B cell (primary cell): ENCODE measurements at regions not wholly inside any gene's neighbourhood (a gene's known extent, or its start where the extent isn't known, plus 50 kb on each side); places are given as distances from the start of the nearest gene placed in this dataset.

ENCODE experiments used
- ATAC-seq: fragments of 200-7000 bp; cut with Tn5 transposase; one replicate; pipeline ENCODE4 v1.10.0; 2021; ENCODE audit warnings: low read depth, mild to moderate bottlenecking, moderate number of reproducible peaks, moderate library complexity
- CTCF ChIA-PET: fragments of 350-600 bp; sonication (Branson Sonifier 250); formaldehyde crosslinking; loops from one replicate; lab custom pipeline; 2021; ENCODE audit warnings: antibody characterized with exemption, inconsistent platforms; lab: Charles Lee
- POLR2A ChIA-PET: fragments of 350-600 bp; sonication (Branson Sonifier 250); formaldehyde crosslinking; loops from one replicate; lab custom pipeline; 2021; ENCODE audit warnings: antibody characterized with exemption; lab: Charles Lee
- DNase-seq: peaks from one replicate; pipeline ENCODE4 v3.0.0; 2013
- H2AFZ ChIP-seq: 2 replicates; pipeline ENCODE4 v1.6.1; 2012; ENCODE audit warnings: mild to moderate bottlenecking, low read depth, low read length; ENCODE audit not compliant: insufficient read depth, poor library complexity, severe bottlenecking
- H3K27ac ChIP-seq, 2 donors: 1 replicate in 1 of 2; 2 replicates in 1 of 2; pipeline ENCODE4 v1.5.1; 2012 to 2013; ENCODE audit warnings: low read length in 2 of 2, mild to moderate bottlenecking in 2 of 2, moderate library complexity in 1 of 2
- H3K27me3 ChIP-seq, 4 experiments: fragments of 200-600 bp in 1 of 4; sonication (generic) in 1 of 4; replicated peaks in 1 of 4; 1 replicate in 2 of 4; 2 replicates in 2 of 4; pipeline versions ENCODE4 v1.6.1 to v1.7.0; 2013 to 2016; ENCODE audit warnings: low read length in 3 of 4, mild to moderate bottlenecking in 2 of 4, mixed read lengths in 1 of 4, moderate library complexity in 1 of 4; ENCODE audit not compliant: insufficient read depth in 4 of 4, control insufficient read depth in 3 of 4; ENCODE audit errors: control extremely low read depth in 1 of 4
- H3K36me3 ChIP-seq, 2 experiments: replicated peaks in 1 of 2; 1 replicate in 1 of 2; 2 replicates in 1 of 2; pipeline versions ENCODE4 v1.6.1 to v1.7.1; 2013; ENCODE audit warnings: low read length in 1 of 2; ENCODE audit not compliant: insufficient read depth in 2 of 2, control insufficient read depth in 1 of 2; ENCODE audit errors: control extremely low read depth in 1 of 2, extremely low read depth in 1 of 2
- H3K4me1 ChIP-seq, 2 donors: fragments of 200-600 bp in 1 of 2; sonication (generic) in 1 of 2; 1 replicate in 1 of 2; 2 replicates in 1 of 2; pipeline versions ENCODE4 v1.5.1 to v1.6.1; 2013 to 2017; ENCODE audit warnings: low read length in 2 of 2; ENCODE audit not compliant: control insufficient read depth in 2 of 2, insufficient read depth in 2 of 2
- H3K4me2 ChIP-seq: replicated peaks from 2 replicates; pipeline ENCODE3; 2012; ENCODE audit warnings: mild to moderate bottlenecking, low read depth, low read length; ENCODE audit not compliant: poor library complexity, severe bottlenecking
- H3K4me3 ChIP-seq, 5 experiments: fragments of 200-600 bp in 1 of 5; sonication (generic) in 1 of 5; 1 replicate in 3 of 5; 2 replicates in 2 of 5; pipeline versions ENCODE4 v1.5.1 to v1.7.0; 2011 to 2016; ENCODE audit warnings: low read length in 4 of 5, mild to moderate bottlenecking in 4 of 5, low read depth in 2 of 5, control low read depth in 1 of 5, moderate library complexity in 1 of 5; ENCODE audit not compliant: insufficient read depth in 1 of 5; ENCODE audit errors: control extremely low read depth in 1 of 5, extremely low read depth in 1 of 5
- H3K79me2 ChIP-seq: fragments of 200-600 bp; sonication (generic); one replicate; pipeline ENCODE4 v1.6.0; 2016; ENCODE audit warnings: low read length; ENCODE audit not compliant: control insufficient read depth, insufficient read depth
- H3K9ac ChIP-seq: fragments of 200-600 bp; sonication (generic); 2 replicates; pipeline ENCODE4 v1.6.1; 2017; ENCODE audit warnings: mild to moderate bottlenecking, low read length, moderate library complexity
- H3K9me3 ChIP-seq, 3 donors: one replicate each; pipeline versions ENCODE4 v1.6.1 to v1.7.1; 2013; ENCODE audit warnings: low read length in 2 of 3; ENCODE audit not compliant: control insufficient read depth in 2 of 3, insufficient read depth in 1 of 3; ENCODE audit errors: control extremely low read depth in 1 of 3
- H4K20me1 ChIP-seq: 2 replicates; pipeline ENCODE4 v1.6.0; 2012; ENCODE audit warnings: mild to moderate bottlenecking, low read length; ENCODE audit not compliant: insufficient read depth, control insufficient read depth, poor library complexity, severe bottlenecking
- H3K27ac Mint-ChIP-seq: one replicate; pipeline ENCODE4 v1.8.0; 2021; ENCODE audit warnings: mixed read lengths
- H3K27me3 Mint-ChIP-seq: one replicate; pipeline ENCODE4 v1.8.0; 2021; ENCODE audit warnings: mixed read lengths
- H3K4me1 Mint-ChIP-seq: one replicate; pipeline ENCODE4 v1.8.0; 2021; ENCODE audit warnings: mixed read lengths
- H3K4me3 Mint-ChIP-seq: one replicate; pipeline ENCODE4 v1.8.0; 2021; ENCODE audit warnings: mixed read lengths
- H3K9me3 Mint-ChIP-seq: one replicate; pipeline ENCODE4 v1.8.0; 2022; ENCODE audit warnings: mixed read lengths; ENCODE audit not compliant: insufficient read depth
- CTCF ChIP-seq: fragments of 200-600 bp; IDR thresholded peaks from one replicate; pipeline ENCODE4 v1.8.0; 2022; ENCODE audit warnings: antibody characterized with exemption, mild to moderate bottlenecking
- EZH2 ChIP-seq: IDR thresholded peaks from 2 replicates; pipeline ENCODE4 v1.6.1; 2012; ENCODE audit warnings: borderline replicate concordance, low read depth, mild to moderate bottlenecking, moderate library complexity, low read length; ENCODE audit not compliant: insufficient read depth, poor library complexity, severe bottlenecking
- WGBS: methylation state at CpG from one replicate; pipeline ENCODE4 v1.1.5; 2013; ENCODE audit warnings: missing lambda C conversion rate; ENCODE audit not compliant: insufficient coverage; 5-methylcytosine and 5-hydroxymethylcytosine counted together
- intact Hi-C: fragments of 100-400 bp; cut with micrococcal nuclease; formaldehyde crosslinking; loops from one replicate; pipeline ENCODE4 v1.10.0; 2022

- Mint-ChIP-seq H3K4me1 (no peaks in the 10 kb centered on the region), H3K27me3 (no peaks in the 10 kb centered on the region), H3K9me3 (peaks cover 3% of the 10 kb centered on the region), H3K27ac (no peak overlapping the region), H3K4me3 (no peak overlapping the region)
- no peak for ATAC-seq
- no peaks in the 10 kb centered on the region for H3K36me3 ChIP-seq
- H3K27me3 ChIP-seq, result no peaks in the 10 kb centered on the region
- no peaks in the 10 kb centered on the region for H3K9me3 ChIP-seq
- WGBS, result 83% methylated on average over 1 of the region's 5 CpGs
- no peak for DNase-seq
- no peak overlapping the region for H2AFZ ChIP-seq
- no peak overlapping the region for H3K4me2 ChIP-seq
- H3K4me3 ChIP-seq, result no peak overlapping the region
- no peak overlapping the region for H3K9ac ChIP-seq
- no peaks in the 10 kb centered on the region for H3K79me2 ChIP-seq
- TF ChIP-seq EZH2, result no peak
- no peak for TF ChIP-seq CTCF
- no peaks in the 10 kb centered on the region for H3K4me1 ChIP-seq
- H4K20me1 ChIP-seq, result no peaks in the 10 kb centered on the region
- no peak overlapping the region for H3K27ac ChIP-seq
- POLR2A ChIA-PET, result no interaction called here
- intact Hi-C loops, result no loop called here
- CTCF ChIA-PET, result no interaction called here
These were observed 289.8 kb upstream of the PIK3C3 start for GRCh38 chr18:41665210-41665609.

GRCh38 chr18:41660654-41661053 is 294.4 kb upstream of the PIK3C3 start:
- ATAC-seq, result no peak
- CTCF ChIA-PET, result no interaction called here
- no peaks in the 10 kb centered on the region for H3K4me1 Mint-ChIP-seq

More at GRCh38 chr18:41660654-41661053, 294.4 kb upstream of the PIK3C3 start:
- no peak for TF ChIP-seq EZH2
- TF ChIP-seq CTCF, result no peak
- intact Hi-C loops, result no loop called here
- H3K27me3 Mint-ChIP-seq, result no peaks in the 10 kb centered on the region
- DNase-seq, result no peak
- Histone ChIP-seq H3K27ac (no peak overlapping the region), H3K4me2 (no peak overlapping the region), H3K4me3 (no peak overlapping the region), H3K36me3 (no peaks in the 10 kb centered on the region), H3K9me3 (no peaks in the 10 kb centered on the region), H3K79me2 (no peaks in the 10 kb centered on the region), H3K4me1 (no peaks in the 10 kb centered on the region), H2AFZ (no peak overlapping the region), H3K9ac (no peak overlapping the region), H4K20me1 (no peaks in the 10 kb centered on the region), H3K27me3 (no peaks in the 10 kb centered on the region)
- H3K9me3 Mint-ChIP-seq, result peaks cover 3% of the 10 kb centered on the region
- no peak overlapping the region for H3K4me3 Mint-ChIP-seq
- POLR2A ChIA-PET, result no interaction called here
- H3K27ac Mint-ChIP-seq, result no peak overlapping the region
